Pancreas (tissue), 10 donors: ENCODE measurements at regions not wholly inside any gene's neighbourhood (a gene's known extent, or its start where the extent isn't known, plus 50 kb on each side); places are given as distances from the start of the nearest gene placed in this dataset.
"Not testable (repeated sequence)": the region's sequence is repeated elsewhere in the genome, so short reads cannot be mapped to it uniquely, and the experiment has no call there.

Experiments
- ATAC-seq, 4 donors: fragments of 200-7000 bp; cut with Tn5 transposase; one replicate each; pipeline versions ENCODE4 v1.8.0 to v1.9.1; 2020; ENCODE audit warnings: mild to moderate bottlenecking in 4 of 4, moderate library complexity in 4 of 4
- DNase-seq, 6 donors: peaks; one replicate each; pipeline ENCODE4 v3.0.0-alpha.2; 2020
- FAIRE-seq: peaks from 2 replicates; lab custom pipeline; 2012; peaks lifted over from hg19 to GRCh38; lab: Jason Lieb, UNC
- H3K27ac ChIP-seq, 4 donors: fragments of 200-600 bp; sonication (generic); 1 replicate in 3 of 4; 2 replicates in 1 of 4; pipeline versions ENCODE4 v1.5.0 to v1.8.0; 2020
- H3K27me3 ChIP-seq, 4 donors: fragments of 200-600 bp; one replicate each; pipeline ENCODE4 v1.8.0; 2021
- H3K36me3 ChIP-seq, 3 donors: fragments of 200-600 bp; sonication (generic) in 1 of 3; one replicate each; pipeline versions ENCODE4 v1.5.0 to v1.8.0; 2020 to 2021
- H3K4me1 ChIP-seq, 3 donors: fragments of 200-600 bp; one replicate each; pipeline ENCODE4 v1.8.0; 2021
- H3K4me3 ChIP-seq, 4 donors: fragments of 200-600 bp; sonication (generic) in 2 of 4; one replicate each; pipeline versions ENCODE4 v1.5.0 to v1.8.0; 2020 to 2021
- H3K9me3 ChIP-seq, 4 donors: fragments of 200-600 bp; one replicate each; pipeline ENCODE4 v1.8.0; 2021
- WGBS, 2 donors: extraction: QIAGEN DNeasy Blood & Tissue Kit; methylation state at CpG; one replicate each; pipeline ENCODE4 v1.1.7; 2013; 5-methylcytosine and 5-hydroxymethylcytosine counted together
- intact Hi-C, 3 donors: fragments of 100-400 bp; cut with DNase I; formaldehyde crosslinking; loops; one replicate each; pipeline versions ENCODE4 v1.11.1 to v1.14.2; 2022
- TF ChIP-seq, protein P1 (sequence below), 4 donors: fragments of 200-600 bp; sonication (generic) in 3 of 4; IDR thresholded peaks; one replicate each; pipeline versions ENCODE4 v1.5.0 to v1.8.0; 2021; ENCODE audit warnings: antibody characterized with exemption in 4 of 4
- donor health status: healthy with polysubstance abuse.
- donor health status: DM: no; HTN: no; CAD: no; lungs with moderate emphysema.
- donor health status: DM: no; HTN: no; CAD: no.
- donor health status: control.
- donor health status: control.
- donor health status: Bipolar disorder and iron deficiency.
- donor health status: DM: yes; HTN: yes; CAD: no.
- donor health status: DM: no; HTN: no; CAD: no.
- donor health status: DM: no; HTN: no; CAD: no.
- donor health status: DM: yes; HTN: yes; CAD: no.

DNA sequence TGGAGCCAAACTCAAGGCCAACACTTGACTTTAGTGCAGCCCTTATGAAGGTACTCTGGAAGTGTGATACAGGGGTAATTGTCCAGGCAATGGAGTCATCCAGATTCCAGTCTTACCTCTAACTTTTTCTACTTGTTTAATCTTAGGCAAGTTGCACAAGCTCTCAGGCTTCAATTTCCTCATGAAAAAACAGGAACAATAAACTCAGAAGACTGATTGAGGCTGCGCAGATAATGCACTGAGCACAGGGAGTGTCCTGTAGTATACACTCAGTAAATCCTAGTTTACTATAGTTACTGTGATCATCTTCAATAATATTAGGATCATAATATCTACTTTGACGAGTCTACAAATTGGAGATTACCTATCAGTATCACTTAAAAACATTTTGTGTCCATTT, 127.5 kb upstream of the SMLR1 start:
- Histone ChIP-seq H3K9me3 (no peaks in the 10 kb centered on the region), H3K27me3 (no peaks in the 10 kb centered on the region), H3K4me1 (no peaks in the 10 kb centered on the region), H3K4me3 (no peak overlapping the region), H3K36me3 (no peaks in the 10 kb centered on the region), H3K27ac (no peak overlapping the region)
- intact Hi-C loops = no loop called here
- no peak for ATAC-seq
- WGBS, 2 donors = 70 to 76% methylated on average over 2 of the region's 2 CpGs
- TF ChIP-seq, protein P1, sequence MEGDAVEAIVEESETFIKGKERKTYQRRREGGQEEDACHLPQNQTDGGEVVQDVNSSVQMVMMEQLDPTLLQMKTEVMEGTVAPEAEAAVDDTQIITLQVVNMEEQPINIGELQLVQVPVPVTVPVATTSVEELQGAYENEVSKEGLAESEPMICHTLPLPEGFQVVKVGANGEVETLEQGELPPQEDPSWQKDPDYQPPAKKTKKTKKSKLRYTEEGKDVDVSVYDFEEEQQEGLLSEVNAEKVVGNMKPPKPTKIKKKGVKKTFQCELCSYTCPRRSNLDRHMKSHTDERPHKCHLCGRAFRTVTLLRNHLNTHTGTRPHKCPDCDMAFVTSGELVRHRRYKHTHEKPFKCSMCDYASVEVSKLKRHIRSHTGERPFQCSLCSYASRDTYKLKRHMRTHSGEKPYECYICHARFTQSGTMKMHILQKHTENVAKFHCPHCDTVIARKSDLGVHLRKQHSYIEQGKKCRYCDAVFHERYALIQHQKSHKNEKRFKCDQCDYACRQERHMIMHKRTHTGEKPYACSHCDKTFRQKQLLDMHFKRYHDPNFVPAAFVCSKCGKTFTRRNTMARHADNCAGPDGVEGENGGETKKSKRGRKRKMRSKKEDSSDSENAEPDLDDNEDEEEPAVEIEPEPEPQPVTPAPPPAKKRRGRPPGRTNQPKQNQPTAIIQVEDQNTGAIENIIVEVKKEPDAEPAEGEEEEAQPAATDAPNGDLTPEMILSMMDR (IDR thresholded peaks at IDR 0.05) = no peak
- DNase-seq = no peak
- no peak for FAIRE-seq

DNA sequence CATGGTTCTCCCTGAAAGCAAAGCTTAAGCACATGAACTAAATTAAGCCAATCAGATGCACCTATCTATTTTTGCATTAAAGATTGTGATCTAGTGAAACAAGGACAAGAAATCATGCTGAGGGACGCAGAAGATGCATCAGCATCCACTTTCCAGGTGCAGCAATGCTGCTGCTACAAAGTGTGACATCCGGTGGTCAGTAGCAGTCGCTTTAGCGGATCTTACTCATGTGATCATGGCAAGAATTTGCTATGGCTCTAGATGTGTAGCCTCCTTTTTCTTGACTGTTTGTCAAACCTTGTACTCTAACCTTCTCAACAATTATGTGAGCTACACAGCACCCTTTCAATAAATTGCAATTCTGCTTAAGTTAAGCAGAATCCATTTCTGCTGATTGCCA, 126.8 kb upstream of the SMLR1 start:
- no peak for DNase-seq
- WGBS, 2 donors = 74% methylated on average over 4 of the region's 4 CpGs
- no peak for FAIRE-seq
- H3K4me3 ChIP-seq = no peak overlapping the region
- no peak overlapping the region for H3K27ac ChIP-seq
- TF ChIP-seq, protein P1 (IDR thresholded peaks at IDR 0.05) = no peak
- H3K9me3 ChIP-seq = no peaks in the 10 kb centered on the region
- intact Hi-C loops = no loop called here
- no peaks in the 10 kb centered on the region for H3K4me1 ChIP-seq
- ATAC-seq = no peak
- no peaks in the 10 kb centered on the region for H3K27me3 ChIP-seq
- no peaks in the 10 kb centered on the region for H3K36me3 ChIP-seq

DNA sequence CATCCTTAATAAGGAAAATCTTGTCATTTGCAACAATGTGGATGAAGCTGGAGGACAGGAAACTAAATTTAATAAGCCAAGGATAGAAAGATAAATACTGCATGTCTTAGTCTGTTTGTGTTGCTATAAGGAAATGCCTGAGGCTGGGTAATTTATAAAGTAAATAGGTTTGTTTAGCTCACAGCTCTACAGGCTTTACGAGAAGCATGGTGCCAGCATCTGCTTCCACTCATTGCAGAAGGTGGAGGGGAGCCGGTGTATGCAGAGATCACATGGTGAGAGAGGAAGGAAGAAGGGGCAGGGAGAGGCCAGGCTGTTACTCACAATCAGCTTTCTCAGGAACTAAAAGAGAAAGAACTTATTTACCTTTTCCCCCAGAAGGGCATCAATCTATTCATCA, 118.9 kb upstream of the SMLR1 start:
- DNase-seq = no peak
- no peaks in the 10 kb centered on the region for H3K36me3 ChIP-seq
- no peak for FAIRE-seq
- TF ChIP-seq, protein P1 (IDR thresholded peaks at IDR 0.05) = no peak
- ATAC-seq = no peak
- WGBS, 2 donors = 22 to 24% methylated on average over 2 of the region's 2 CpGs
- no peaks in the 10 kb centered on the region for H3K9me3 ChIP-seq
- H3K27me3 ChIP-seq = no peaks in the 10 kb centered on the region
- no peaks in the 10 kb centered on the region for H3K4me1 ChIP-seq
- intact Hi-C loops = no loop called here
- H3K27ac ChIP-seq = no peak overlapping the region
- H3K4me3 ChIP-seq = no peak overlapping the region

DNA sequence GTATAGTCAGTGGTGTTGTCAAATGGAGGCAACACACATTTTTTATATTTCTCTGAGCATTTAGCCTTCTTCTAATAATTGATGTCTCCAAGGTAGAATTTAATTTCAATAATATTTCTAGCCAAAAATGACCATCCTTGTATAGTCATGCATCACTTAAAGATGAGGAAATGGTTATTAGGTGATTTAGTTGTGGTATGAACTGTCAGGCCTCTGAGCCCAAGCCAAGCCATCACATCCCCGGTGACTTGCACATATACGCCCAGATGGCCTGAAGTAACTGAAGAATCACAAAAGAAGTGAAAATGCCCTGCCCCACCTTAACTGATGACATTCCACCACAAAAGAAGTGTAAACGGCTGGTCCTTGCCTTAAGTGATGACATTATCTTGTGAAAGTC, 115.6 kb upstream of the SMLR1 start:
- H3K27me3 ChIP-seq, H3K4me3 ChIP-seq, ATAC-seq, H3K4me1 ChIP-seq, DNase-seq, H3K36me3 ChIP-seq, intact Hi-C loops, H3K27ac ChIP-seq, H3K9me3 ChIP-seq, FAIRE-seq: not testable (repeated sequence)
- WGBS, 2 donors = 55 to 63% methylated on average over 3 of the region's 3 CpGs

DNA sequence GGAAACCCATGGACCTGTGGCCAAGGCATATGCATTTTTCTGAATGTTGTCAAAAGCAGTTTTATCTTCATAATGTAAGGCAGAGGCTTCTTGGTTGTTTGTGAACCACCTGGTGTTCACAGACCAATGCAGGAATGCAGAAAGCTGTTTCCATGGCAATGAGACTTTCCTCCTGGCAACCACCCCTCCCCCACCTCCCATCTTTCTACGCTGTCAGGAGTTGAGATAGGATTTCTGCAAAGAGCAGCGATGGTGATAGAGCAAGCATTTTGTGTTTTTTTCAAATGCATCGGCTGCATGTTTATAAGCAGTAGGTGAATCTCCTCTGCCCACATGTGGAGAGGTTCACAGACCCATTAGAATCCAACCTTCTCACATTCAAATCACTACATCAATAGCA, 114.1 kb upstream of the SMLR1 start:
- DNase-seq = no peak
- Histone ChIP-seq H3K4me1 (no peaks in the 10 kb centered on the region), H3K27ac (no peak overlapping the region), H3K9me3 (no peaks in the 10 kb centered on the region), H3K27me3 (no peaks in the 10 kb centered on the region), H3K4me3 (no peak overlapping the region), H3K36me3 (no peaks in the 10 kb centered on the region)
- FAIRE-seq = no peak
- no peak for ATAC-seq
- TF ChIP-seq, protein P1 (IDR thresholded peaks at IDR 0.05) = no peak
- intact Hi-C loops = no loop called here
- WGBS, 2 donors = 14 to 15% methylated on average over 3 of the region's 3 CpGs

DNA sequence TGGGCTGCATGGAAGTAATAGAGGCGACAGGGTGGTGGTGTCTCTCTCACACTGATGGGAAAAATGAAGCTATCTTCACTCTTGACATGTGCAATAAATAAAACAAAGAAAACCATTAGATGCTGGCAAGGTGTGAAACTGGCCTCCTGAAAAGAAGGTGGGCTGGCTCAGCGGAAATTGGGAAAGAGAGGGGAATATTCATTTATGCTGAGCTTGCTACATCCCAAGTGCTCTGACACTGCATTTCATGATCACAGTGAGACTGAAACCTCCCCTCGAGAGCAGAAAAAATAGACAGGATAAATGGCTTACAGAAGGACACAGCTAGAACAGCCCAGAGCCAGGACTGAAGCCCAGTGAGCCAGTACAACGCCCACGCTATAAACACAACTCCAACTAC, 112.1 kb upstream of the SMLR1 start:
- H3K4me3 ChIP-seq = no peak overlapping the region
- intact Hi-C loops = no loop called here
- FAIRE-seq = no peak
- H3K27ac ChIP-seq = no peak overlapping the region
- 69 to 80% methylated on average over 5 of the region's 5 CpGs for WGBS, 2 donors
- TF ChIP-seq, protein P1 (IDR thresholded peaks at IDR 0.05) = no peak
- no peaks in the 10 kb centered on the region for H3K9me3 ChIP-seq
- H3K36me3 ChIP-seq = no peaks in the 10 kb centered on the region
- H3K27me3 ChIP-seq = no peaks in the 10 kb centered on the region
- no peaks in the 10 kb centered on the region for H3K4me1 ChIP-seq
- DNase-seq = no peak
- no peak for ATAC-seq
